HG03039 (cell line): ENCODE measurements at regions not wholly inside any gene's neighbourhood (a gene's known extent, or its start where the extent isn't known, plus 50 kb on each side); places are given as distances from the start of the nearest gene placed in this dataset.
"Not testable (repeated sequence)": the region's sequence is repeated elsewhere in the genome, so short reads cannot be mapped to it uniquely, and the experiment has no call there.

Experiments used
- ATAC-seq: cut with Tn5 transposase; IDR thresholded peaks from one replicate; pipeline ENCODE4 v1.9.1; 2021; ENCODE audit warnings: mild to moderate bottlenecking, moderate library complexity; ENCODE audit not compliant: unreplicated experiment

DNA sequence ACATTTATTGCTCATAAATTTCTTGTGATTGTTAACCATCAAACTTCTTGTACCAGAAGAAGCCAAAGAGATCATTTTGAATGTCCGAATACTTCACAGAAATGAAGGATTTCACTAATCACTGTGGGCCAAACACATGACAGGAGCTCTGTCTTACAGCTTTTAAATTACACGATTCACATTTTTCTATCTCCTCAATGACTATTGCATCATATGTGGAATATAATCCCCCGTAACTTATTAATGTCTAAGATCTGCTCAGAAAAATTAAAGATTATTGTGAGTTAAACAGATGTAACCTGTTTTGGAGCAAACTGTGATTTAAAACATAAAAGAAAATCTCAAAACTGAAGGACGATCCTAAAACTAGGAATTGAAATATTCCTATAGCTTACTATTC lies 645.2 kb upstream of the COX7C start:
- no peak for ATAC-seq

DNA sequence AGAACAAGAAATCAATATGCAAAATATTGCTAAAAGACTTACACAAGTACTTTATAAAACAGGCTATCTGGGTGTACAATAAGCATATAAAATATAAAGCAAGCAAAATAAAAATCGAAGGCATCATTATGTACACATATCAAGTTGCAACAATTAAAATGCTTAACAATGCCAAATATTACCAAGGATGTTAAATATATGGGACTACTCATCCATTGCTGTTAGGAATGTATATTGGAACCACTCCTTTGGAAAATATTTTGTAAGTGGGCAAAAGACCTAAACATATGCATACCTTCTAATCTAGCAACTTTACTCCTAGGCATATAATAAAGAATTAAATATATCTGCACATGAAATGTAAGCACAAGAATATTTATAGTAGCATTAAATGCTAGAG lies 632.6 kb upstream of the COX7C start:
- ATAC-seq: no peak

DNA sequence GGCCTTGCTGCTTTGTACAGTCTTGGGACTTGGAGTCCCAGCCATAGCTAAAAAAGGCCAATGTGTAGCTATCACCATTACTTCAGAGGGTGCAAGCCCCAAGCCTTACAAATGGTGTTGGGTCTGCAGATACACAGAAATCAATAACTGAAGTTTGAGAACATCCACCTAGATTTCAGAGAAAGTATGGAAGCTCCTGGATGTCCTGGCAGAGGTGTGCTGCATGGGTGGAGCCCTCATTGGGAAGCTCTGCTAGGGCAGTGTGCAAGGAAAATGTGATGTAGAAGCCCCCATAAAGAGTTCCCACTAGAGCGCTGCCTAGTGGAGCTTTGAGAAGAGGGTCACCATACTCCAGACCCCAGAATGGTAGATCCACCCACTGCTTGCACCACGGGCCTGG lies 626.7 kb upstream of the COX7C start:
- no peak for ATAC-seq

DNA sequence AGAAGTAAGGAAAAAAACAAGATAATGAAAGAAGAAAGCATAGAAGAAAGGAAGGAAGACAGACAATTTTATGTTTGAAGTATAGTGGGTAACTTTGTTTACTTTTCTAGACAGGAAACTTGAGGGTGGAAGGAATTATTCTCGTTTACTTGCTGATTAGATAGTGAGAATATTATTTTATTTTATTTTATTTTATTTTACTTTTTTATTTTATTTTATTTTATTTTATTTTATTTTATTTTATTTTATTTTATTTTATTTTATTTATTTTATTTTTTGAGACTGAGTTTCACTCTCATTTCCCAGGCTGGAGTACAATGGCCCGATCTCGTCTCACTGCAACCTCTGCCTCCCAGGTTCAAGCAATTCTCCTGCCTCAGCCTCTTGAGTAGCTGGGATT lies 623.1 kb upstream of the COX7C start:
- ATAC-seq: not testable (repeated sequence)

DNA sequence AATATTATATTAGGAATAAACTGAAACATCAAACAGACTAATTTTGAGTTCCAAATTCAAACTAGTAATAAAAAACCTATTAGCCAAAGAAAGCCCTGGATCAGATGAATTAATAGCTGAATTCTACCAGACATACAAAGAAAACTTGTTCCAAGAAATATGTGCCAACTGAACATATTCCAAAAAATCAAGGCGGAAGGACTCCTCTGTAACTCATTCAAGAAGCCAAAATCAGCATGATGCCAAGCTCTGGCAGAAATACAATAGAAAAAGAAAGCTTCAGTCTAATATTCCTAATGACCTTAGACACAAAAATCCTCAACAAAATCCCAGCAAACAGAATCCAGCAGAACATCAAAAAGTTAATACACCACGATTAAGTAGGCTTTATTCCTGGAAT lies 619.1 kb upstream of the COX7C start:
- no peak for ATAC-seq

DNA sequence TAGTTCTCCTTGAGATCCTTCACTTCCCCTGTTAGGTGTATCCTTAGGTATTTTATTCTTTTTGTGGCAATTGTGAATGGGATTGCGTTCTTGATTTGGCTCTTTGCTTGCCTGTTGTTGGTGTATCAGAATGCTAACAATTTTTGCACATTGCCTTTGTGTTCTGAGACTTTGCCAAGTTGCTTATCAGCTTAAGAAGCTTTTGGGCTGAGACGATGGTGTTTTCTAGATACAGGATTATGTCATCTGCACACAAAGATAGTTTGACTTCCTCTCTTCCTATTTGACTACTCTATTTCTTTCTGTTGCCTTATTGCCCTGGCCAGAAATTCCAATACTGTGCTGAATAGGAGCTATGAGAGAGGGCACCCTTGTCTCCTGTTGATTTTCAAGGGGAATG lies 609.4 kb upstream of the COX7C start:
- ATAC-seq: no peak

DNA sequence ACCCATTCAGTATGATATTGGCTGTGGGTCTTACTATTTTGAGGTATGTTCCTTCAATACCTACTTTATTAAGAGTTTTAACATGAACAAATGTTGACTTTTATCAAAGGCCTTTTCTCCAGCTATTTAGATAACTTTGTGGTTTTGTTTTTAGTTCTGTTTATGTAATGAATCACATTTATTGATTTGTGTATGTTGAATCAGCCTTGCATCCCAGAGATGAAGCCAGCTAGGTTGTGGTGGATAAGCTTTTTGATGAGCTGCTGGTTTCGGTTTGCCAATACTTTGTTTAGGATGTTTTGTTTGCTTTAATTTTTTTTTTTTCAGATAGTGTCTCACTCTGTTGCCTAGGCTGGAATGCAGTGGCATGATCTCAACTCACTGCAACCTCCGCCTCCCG lies 609.0 kb upstream of the COX7C start:
- ATAC-seq: no peak

DNA sequence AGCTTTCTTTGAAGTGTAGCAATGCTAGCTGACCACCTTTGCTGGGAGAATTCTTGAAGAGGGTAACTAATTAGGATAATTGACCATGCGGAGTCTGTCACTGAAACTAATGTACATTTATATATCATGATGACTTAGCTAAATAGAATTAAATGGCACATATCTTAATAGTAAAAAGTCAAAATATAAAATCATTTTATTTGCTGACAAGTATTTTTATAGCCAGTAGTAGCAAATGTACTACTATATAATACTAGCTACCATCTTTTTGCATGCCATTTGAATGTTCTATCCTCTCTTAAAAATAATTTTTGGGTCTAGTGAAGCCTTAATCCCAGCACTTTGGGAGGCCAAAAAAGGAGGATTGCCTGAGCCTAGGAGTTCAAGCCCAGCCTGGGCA lies 605.8 kb upstream of the COX7C start:
- no peak for ATAC-seq

DNA sequence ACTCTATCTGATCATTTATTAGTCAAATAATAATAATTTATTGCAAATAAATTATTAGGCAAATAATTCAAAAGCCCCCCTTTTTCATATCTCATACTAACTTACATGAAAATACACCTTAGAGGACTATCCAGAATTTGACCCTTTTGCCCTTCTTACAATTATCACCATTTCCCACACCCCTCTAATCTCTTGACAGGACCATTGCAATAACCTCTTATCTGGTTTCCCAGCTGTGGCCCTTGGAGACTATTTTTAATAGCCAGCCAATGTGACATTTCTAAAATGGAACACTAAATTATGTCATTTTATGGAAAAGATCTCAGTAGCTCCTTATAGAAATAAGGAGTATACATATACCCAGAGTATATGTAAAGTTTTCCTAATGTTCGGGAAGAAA lies 588.4 kb upstream of the COX7C start:
- no peak for ATAC-seq

DNA sequence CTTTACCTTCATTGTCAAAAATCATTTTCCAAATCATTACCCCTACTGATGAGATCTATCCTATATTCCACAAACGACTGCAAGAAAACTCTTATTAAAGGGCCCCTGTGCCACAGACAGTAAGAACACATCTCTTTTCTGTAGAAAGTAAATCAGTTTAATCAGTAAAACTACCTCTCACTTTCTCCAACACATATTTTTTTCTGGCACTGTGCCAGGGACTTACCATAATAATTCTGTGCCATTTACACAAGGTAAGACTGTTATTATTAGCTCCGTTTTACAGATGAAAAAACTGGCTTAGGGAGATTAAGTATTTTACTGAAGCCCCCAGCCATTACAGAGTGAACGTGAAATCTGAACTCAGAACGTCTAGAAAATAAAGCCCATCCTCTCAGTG lies 587.0 kb upstream of the COX7C start:
- no peak for ATAC-seq

DNA sequence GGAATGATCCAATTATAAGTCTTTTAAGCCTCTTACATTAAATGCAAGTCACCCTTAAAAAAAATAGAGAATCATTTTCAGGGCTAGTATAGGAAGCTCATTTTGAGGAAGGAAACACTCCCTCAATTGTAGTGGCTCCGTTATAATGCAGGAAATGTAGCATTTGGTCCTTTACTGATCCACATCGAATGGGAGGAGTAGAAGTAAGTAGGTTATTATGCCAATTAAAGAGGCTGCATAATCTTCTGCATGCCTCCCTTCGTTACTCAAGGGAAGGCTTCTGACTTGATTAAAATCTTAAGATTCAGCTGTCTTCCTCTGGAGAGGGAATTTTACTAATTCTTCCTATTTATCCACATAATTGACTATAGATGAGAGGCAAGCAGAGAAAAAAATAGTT lies 579.2 kb upstream of the COX7C start:
- ATAC-seq: no peak

DNA sequence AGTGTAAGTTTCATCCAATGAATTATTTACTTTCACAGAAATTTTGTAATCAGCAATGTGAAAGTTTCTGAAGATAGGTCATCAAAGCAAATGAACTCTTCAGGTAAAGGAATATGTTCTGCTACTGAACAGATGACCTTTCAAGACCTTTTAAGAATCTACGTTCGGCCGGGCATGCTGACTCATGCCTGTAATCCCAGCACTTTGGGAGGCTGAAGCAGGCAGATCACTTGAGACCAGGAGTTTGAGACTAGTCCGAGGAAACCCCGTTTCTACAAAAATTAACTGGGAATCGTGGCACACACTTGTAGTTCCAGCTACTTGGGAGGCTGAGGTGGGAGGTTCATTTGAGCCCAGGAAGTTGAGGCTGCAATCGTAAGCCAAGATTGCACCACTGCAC lies 578.4 kb upstream of the COX7C start:
- no peak for ATAC-seq

DNA sequence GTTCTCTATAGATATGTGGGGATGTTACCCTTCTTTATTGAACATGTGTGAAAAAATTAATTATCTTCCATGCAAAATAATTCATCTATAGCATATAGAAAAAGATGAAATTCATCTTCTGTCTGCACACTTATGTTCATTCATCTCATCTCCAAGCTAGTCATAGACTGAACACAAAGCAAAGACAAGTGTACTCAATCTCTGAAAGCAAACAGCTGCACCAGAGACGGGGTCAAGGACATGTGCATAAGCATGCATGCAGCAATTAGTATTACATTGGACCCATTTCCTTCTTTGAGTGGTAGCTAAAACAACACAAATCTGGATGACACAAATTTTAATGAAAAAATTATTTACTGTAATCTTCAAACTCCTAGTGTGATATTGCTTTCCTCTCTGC lies 547.0 kb upstream of the COX7C start:
- ATAC-seq: no peak

DNA sequence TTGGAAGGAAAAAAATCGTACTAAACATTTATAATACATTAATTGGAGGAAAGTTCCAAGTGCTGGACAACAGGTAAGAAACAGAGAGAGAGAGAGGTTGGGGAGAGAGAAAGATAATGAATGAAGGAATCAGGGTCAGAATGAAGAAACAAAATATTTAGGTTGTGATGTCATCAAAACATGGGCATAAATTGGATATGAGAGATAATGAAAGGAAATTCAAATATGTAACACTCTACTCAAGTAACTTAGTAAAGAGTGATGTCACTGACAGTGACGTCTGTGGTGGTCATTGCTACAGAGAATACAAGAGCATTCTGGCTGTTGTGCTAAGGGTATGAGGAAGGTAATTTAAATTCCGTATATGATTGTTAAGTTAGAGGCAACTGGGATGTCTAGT lies 543.4 kb upstream of the COX7C start:
- no peak for ATAC-seq

DNA sequence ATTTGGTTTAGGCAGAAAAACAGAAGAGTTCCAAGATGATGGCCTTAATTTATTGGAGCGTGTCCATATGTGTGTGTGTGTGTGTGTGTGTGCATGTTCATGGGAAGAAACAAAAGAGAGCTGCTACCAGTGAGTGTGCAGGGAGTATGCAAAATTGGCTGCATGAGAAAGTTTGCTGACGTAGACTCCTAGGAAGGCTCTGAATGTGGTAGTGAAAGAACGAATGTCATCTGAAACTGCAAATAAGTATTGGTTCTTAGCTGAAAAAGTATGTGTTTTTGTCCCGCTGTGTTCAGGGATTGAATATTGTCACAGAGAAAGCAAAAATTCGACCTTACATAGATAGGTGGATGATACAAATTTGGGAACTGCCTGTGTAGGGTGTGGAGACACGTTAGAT lies 542.6 kb upstream of the COX7C start:
- no peak for ATAC-seq

DNA sequence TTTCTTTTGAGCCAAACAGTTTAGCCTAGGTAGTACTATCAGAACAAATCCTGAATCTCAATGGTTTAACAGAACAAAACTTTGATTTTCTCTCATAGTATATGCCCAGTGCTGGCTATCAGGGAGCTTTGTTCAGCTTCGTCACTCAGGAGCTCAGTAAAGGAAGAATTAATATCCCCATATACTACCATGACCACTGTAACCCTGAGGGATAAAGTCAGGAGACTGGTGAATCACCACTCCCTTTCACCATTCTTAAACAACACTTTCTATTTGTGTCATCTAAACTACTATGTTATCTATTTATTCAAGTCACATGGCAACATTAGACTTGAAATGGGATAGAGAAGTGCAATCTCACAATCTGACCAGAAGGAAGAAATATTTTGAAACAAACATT lies 522.6 kb upstream of the COX7C start:
- ATAC-seq: no peak

DNA sequence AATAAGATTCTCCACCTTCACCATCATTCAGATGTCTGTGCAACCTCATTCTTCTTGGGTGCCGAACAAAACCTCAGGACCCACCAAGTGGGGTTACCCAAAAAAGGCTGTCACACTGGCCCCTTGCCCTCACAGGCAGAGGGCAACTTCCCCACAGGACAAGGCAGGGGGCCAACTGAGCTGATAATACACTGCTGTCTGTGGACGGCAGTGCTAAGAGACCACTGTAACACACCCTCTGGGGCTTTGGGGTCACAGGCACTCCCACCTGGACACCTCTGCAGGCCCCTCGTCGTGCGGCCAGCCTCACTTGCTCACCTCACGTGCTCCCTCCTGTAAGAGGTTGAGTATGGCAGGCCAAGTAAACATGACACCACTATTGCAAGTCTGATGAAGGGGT lies 515.8 kb upstream of the COX7C start:
- ATAC-seq: no peak

DNA sequence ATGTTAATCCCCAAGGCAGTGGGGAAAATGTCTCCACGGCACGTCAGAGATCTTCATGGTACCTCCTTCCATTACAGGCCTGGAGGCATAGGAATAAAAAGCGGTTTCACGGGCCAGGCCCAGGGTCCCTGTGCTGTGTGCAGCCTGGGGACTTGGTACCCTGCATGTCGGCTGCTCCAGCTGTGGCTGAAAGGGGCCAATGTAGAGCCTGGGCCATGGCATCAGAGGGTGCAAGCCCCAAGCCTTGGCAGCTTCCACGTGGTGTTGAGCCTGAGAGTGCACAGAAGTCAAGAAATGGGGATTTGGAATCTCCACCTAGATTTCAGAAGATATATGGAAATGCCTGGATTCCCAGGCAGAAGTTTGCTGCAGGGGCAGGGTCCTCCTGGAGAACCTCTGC lies 508.9 kb upstream of the COX7C start:
- ATAC-seq: no peak

DNA sequence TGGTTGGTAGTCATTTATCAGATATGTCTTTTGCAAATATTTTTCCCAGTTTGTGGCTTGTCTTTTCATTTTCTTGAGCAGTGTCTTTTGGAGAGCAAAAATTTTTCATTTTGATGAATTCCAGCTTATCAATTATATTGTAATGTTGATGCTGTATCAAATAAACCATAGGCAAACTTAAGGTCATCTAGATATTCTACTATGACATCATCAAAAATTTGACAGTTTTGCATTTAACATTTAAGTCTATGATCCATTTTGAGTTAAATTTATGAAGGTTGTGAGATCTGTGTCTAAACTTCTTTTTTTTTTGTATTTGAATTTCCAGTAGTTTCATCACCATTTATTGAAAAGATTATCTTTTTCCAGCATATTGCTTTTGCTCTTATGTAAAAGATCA lies 505.5 kb upstream of the COX7C start:
- no peak for ATAC-seq

DNA sequence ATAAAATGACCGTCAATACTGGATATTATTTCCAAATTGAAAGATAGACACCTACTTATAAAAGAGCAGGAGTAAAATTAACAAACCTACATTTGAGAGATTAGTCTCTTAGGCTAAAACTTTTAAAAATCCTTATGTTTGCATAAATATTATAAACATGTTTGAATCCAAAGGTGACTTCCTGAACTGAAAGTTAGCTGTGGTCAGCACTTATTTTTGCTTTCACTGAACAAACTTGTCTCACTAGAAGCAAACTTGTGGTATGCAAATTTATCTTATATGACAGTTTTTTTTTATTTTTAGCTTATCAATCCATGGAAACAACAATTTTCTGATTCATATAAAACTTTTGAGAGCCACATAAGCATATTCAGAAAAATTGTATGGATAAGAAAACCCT lies 502.6 kb upstream of the COX7C start:
- ATAC-seq: no peak

DNA sequence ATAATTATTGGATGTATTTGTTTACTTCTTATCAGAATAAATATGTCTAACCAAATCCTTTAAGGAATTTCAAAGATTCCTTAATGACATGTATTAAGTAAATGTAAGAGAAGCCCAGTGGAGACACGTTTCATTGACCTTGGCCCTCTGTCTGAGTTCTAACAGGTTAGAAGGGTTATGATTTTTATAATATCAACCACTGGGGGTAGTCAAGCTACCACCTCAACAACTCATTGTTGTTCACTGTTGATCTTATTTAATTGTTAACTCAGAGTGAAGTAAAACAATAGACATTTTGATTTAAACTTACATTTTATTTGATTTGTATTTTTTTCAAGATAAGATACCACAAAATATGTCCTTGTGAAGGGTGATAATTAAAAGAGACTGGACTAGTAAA lies 499.2 kb upstream of the COX7C start:
- ATAC-seq: no peak

DNA sequence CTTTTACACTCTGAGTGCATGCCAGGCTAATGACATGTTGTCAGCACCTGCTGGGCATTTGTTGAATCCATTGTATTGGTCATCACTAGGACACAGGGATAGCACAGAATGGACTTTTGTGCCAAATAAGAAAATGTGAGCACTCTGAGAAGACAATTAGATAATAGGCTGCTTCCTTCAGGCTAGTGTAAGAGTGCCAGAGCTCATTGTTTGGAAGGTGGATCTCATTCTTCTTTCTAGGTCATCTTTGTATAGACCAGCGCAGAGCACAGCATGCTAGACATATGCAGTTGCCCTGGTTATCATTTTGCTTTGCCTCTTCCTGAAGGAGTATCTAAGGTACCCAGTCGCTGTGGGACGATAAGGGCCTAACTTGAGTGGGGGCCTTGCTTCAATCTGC lies 493.4 kb upstream of the COX7C start:
- no peak for ATAC-seq

DNA sequence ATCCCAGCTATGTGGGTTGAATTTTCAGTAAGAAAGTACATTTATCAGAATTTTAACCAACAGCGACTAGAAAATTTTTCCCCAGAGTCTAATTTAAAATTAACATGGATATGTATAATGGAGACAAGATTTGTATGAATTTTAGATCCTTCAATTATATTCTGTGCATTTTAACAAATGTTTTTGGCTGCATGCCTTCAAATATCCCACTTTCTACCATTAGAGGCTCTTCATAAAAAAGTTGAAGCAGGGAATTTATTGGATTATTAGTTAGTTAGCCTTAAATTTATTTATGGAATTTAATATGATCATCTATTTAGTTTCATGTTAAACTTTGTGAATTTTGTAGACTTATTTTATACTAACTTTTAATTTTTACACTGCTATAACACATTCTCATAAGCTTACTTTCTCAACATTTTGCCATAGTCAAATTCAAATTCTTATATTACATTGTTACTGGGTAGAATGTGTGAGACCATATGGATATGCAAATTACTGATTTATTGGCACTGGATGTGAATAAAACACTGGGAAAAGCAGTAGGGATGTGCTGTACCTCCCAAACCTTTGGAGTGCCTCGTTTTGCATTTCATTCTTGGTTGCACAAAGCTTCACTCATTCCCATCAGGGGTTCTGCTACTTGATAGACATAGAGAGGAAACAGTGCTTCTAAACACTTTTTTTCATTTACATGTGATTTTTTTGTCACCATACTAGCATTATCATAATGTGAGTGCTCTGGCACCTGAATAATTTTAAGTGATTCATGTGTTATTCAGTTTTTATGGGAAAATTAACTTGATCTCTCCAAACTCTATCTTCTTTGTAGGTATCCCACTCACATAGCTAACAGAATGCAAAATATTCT lies 491.8 kb upstream of the COX7C start:
- no peak for ATAC-seq
